Common myeloid progenitor, CD34-positive (primary cell): ENCODE measurements at regions not wholly inside any gene's neighbourhood (a gene's known extent, or its start where the extent isn't known, plus 50 kb on each side); places are given as distances from the start of the nearest gene placed in this dataset.

Source experiments
- CTCF ChIA-PET: fragments of 350-600 bp; sonication (Branson Sonifier 250); formaldehyde crosslinking; loops from one replicate; lab custom pipeline; 2021; ENCODE audit warnings: antibody characterized with exemption; lab: Charles Lee
- POLR2A ChIA-PET: fragments of 350-600 bp; sonication (Branson Sonifier 250); formaldehyde crosslinking; loops from one replicate; lab custom pipeline; 2021; ENCODE audit warnings: antibody characterized with exemption; lab: Charles Lee
- DNase-seq, 3 donors: peaks; one replicate each; pipeline versions ENCODE4 v3.0.0 to v3.0.0-alpha.2; 2013
- H3K27ac ChIP-seq, 2 experiments: 1 replicate in 1 of 2; 2 replicates in 1 of 2; pipeline ENCODE4 v1.7.0; 2013; ENCODE audit warnings: inconsistent platforms in 2 of 2, low read length in 2 of 2, mild to moderate bottlenecking in 2 of 2, low read depth in 1 of 2, moderate library complexity in 1 of 2; ENCODE audit not compliant: severe bottlenecking in 2 of 2, insufficient read depth in 1 of 2, poor library complexity in 1 of 2
- H3K27me3 ChIP-seq, 5 experiments: replicated peaks in 2 of 5; 1 replicate in 3 of 5; 2 replicates in 2 of 5; pipeline versions ENCODE4 v1.6.1 to v1.7.0; 2013; ENCODE audit warnings: low read length in 4 of 5, mild to moderate bottlenecking in 2 of 5, moderate library complexity in 2 of 5, inconsistent platforms in 1 of 5; ENCODE audit not compliant: insufficient read depth in 5 of 5, control insufficient read depth in 4 of 5
- H3K36me3 ChIP-seq, 4 experiments: 1 replicate in 2 of 4; 2 replicates in 2 of 4; pipeline versions ENCODE4 v1.6.1 to v1.7.0; 2013; ENCODE audit warnings: low read length in 3 of 4, control low read depth in 1 of 4, mild to moderate bottlenecking in 1 of 4; ENCODE audit not compliant: control insufficient read depth in 4 of 4, insufficient read depth in 4 of 4
- H3K4me1 ChIP-seq, 4 experiments: 1 replicate in 3 of 4; 2 replicates in 1 of 4; pipeline versions ENCODE4 v1.6.1 to v1.7.1; 2013; ENCODE audit warnings: low read length in 3 of 4, mild to moderate bottlenecking in 3 of 4, control low read depth in 1 of 4, inconsistent platforms in 1 of 4, moderate library complexity in 1 of 4; ENCODE audit not compliant: control insufficient read depth in 4 of 4, insufficient read depth in 4 of 4; ENCODE audit errors: control extremely low read depth in 1 of 4
- H3K4me3 ChIP-seq, 7 experiments: 1 replicate in 4 of 7; 2 replicates in 3 of 7; pipeline versions ENCODE4 v1.5.1 to v1.7.0; 2013; ENCODE audit warnings: mild to moderate bottlenecking in 7 of 7, low read length in 6 of 7, moderate library complexity in 6 of 7, inconsistent platforms in 2 of 7, low read depth in 2 of 7, control low read depth in 1 of 7; ENCODE audit not compliant: insufficient read depth in 4 of 7, control insufficient read depth in 1 of 7; ENCODE audit errors: extremely low read depth in 1 of 7
- H3K9me3 ChIP-seq, 5 experiments: 1 replicate in 4 of 5; 2 replicates in 1 of 5; pipeline versions ENCODE4 v1.6.1 to v1.7.1; 2013; ENCODE audit warnings: low read length in 4 of 5, mild to moderate bottlenecking in 2 of 5, inconsistent platforms in 1 of 5, low read depth in 1 of 5, moderate library complexity in 1 of 5; ENCODE audit not compliant: control insufficient read depth in 4 of 5, insufficient read depth in 2 of 5; ENCODE audit errors: control extremely low read depth in 1 of 5
- WGBS: methylation state at CpG from one replicate; pipeline ENCODE4 v1.1.5; 2013; ENCODE audit not compliant: insufficient coverage; 5-methylcytosine and 5-hydroxymethylcytosine counted together

- no CpG with 5 or more reads among the region's 6 CpGs for WGBS
- no peak overlapping the region for H3K27ac ChIP-seq
- no peak overlapping the region for H3K4me3 ChIP-seq
- DNase-seq = no peak
- no peaks in the 10 kb centered on the region for H3K27me3 ChIP-seq
- POLR2A ChIA-PET = no interaction called here
- no peaks in the 10 kb centered on the region for H3K36me3 ChIP-seq
- peaks cover 12 to 41% (median 21%) of the 10 kb centered on the region in 4 experiments for H3K4me1 ChIP-seq
- CTCF ChIA-PET = interaction anchor here (0.7 to 16.1 kb wide), 9 partner anchors 9 to 93 kb away, joined by 3 to 366 read pairs (median 5); no protein-coding TSS in a partner anchor
- H3K9me3 ChIP-seq = no peaks in the 10 kb centered on the region
These were observed 109.9 kb downstream of the DAD1 start for GRCh38 chr14:22479132-22479531.

- no peak overlapping the region for H3K4me3 ChIP-seq
- CTCF ChIA-PET = interaction anchor here (0.7 to 16.1 kb wide), 10 partner anchors 9 to 93 kb away, joined by 3 to 366 read pairs (median 4); no protein-coding TSS in a partner anchor
These were observed 110.4 kb downstream of the DAD1 start for GRCh38 chr14:22478670-22479069.

DNA sequence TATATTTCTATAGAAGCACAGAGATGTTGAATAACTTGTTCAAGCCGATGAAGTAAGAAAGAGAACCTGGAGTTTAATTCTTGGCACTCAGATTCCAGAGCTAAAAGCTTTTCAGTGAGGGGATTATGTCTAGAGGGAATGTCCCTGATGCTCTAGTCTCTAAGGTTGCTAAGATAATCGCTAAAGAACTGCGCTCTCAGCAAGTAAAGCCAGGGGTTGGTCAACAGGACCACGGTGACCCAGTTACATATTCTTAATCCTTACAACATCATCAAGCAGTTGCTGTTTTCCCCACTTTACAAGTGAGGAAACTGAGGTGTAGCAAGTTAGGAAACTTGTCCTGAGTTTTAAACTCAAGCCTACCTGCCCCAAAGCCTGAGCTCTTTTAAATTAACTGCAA is 110.8 kb downstream of the DAD1 start:
- peaks cover 12 to 44% (median 20%) of the 10 kb centered on the region in 4 experiments for H3K4me1 ChIP-seq
- no peaks in the 10 kb centered on the region for H3K36me3 ChIP-seq
- DNase-seq = no peak
- H3K9me3 ChIP-seq = no peaks in the 10 kb centered on the region
- no peak overlapping the region for H3K4me3 ChIP-seq
- POLR2A ChIA-PET = interaction anchor here (1.2 kb wide), 1 partner anchor 78 kb away, joined by 3 read pairs; no protein-coding TSS in a partner anchor
- H3K27ac ChIP-seq = no peak overlapping the region
- 96% methylated on average over 4 of the region's 4 CpGs for WGBS
- no peaks in the 10 kb centered on the region for H3K27me3 ChIP-seq
- CTCF ChIA-PET = interaction anchor here (1.0 to 16.1 kb wide), 7 partner anchors 10 to 92 kb away, joined by 4 to 366 read pairs (median 5); no protein-coding TSS in a partner anchor

More at GRCh38 chr14:22478670-22479069, 110.4 kb downstream of the DAD1 start:
- Histone ChIP-seq H3K36me3 (no peaks in the 10 kb centered on the region), H3K27ac (no peak overlapping the region), H3K9me3 (no peaks in the 10 kb centered on the region), H3K4me1 (peaks cover 12 to 41% (median 21%) of the 10 kb centered on the region in 4 experiments), H3K27me3 (no peaks in the 10 kb centered on the region)
- DNase-seq = no peak
- POLR2A ChIA-PET = interaction anchor here (1.2 kb wide), 1 partner anchor 77 kb away, joined by 3 read pairs; no protein-coding TSS in a partner anchor
- WGBS = 93% methylated on average over 3 of the region's 3 CpGs

- 67% methylated on average over 1 of the region's 5 CpGs for WGBS
- Histone ChIP-seq H3K27ac (no peak overlapping the region), H3K36me3 (no peaks in the 10 kb centered on the region), H3K4me3 (no peak overlapping the region), H3K27me3 (no peaks in the 10 kb centered on the region), H3K4me1 (peaks cover 15 to 47% (median 17%) of the 10 kb centered on the region in 4 experiments), H3K9me3 (no peaks in the 10 kb centered on the region)
- ChIA-PET POLR2A (interaction anchor here (1.2 kb wide), 1 partner anchor 78 kb away, joined by 3 read pairs; no protein-coding TSS in a partner anchor), CTCF (interaction anchor here (0.7 to 16.1 kb wide), 13 partner anchors 7 to 93 kb away, joined by 3 to 366 read pairs (median 4); no protein-coding TSS in a partner anchor)
- DNase-seq = no peak
These were observed 111.3 kb downstream of the DAD1 start for GRCh38 chr14:22477569-22478194.

- H3K4me3 ChIP-seq = no peak overlapping the region
- peaks cover 14 to 46% (median 19%) of the 10 kb centered on the region in 4 experiments for H3K4me1 ChIP-seq
- WGBS = 100% methylated on average over 1 of the region's 2 CpGs
- no peaks in the 10 kb centered on the region for H3K9me3 ChIP-seq
- no peaks in the 10 kb centered on the region for H3K27me3 ChIP-seq
- no peak overlapping the region for H3K27ac ChIP-seq
- ChIA-PET CTCF (interaction anchor here (0.7 to 16.1 kb wide), 17 partner anchors 8 to 93 kb away, joined by 3 to 366 read pairs (median 4); no protein-coding TSS in a partner anchor), POLR2A (no interaction called here)
- H3K36me3 ChIP-seq = no peaks in the 10 kb centered on the region
- DNase-seq = no peak
These were observed 112.1 kb downstream of the DAD1 start for GRCh38 chr14:22476887-22477286.

GRCh38 chr14:22476005-22476751 is 112.8 kb downstream of the DAD1 start:
- Histone ChIP-seq H3K4me1 (peaks cover 10 to 43% (median 14%) of the 10 kb centered on the region in 4 experiments), H3K9me3 (no peaks in the 10 kb centered on the region), H3K4me3 (no peak overlapping the region), H3K36me3 (no peaks in the 10 kb centered on the region), H3K27me3 (no peaks in the 10 kb centered on the region), H3K27ac (no peak overlapping the region)
- CTCF ChIA-PET = interaction anchor here (0.8 to 16.1 kb wide), 12 partner anchors 9 to 94 kb away, joined by 3 to 366 read pairs (median 4); no protein-coding TSS in a partner anchor
- WGBS = 80% methylated on average over 1 of the region's 5 CpGs
- no peak for DNase-seq
- POLR2A ChIA-PET = no interaction called here
